GM12891 (cell line): ENCODE measurements at regions not wholly inside any gene's neighbourhood (a gene's known extent, or its start where the extent isn't known, plus 50 kb on each side); places are given as distances from the start of the nearest gene placed in this dataset.

Experiments used
- POLR2A ChIP-seq: IDR thresholded peaks from 2 replicates; pipeline ENCODE4 v1.6.1; 2011; ENCODE audit warnings: low read depth, low read length, control low read depth
- POLR2AphosphoS5 ChIP-seq: IDR thresholded peaks from 2 replicates; pipeline ENCODE4 v1.6.1; 2011; ENCODE audit warnings: low read depth, low read length, control low read depth
- POU2F2 ChIP-seq: IDR thresholded peaks from 2 replicates; pipeline ENCODE4 v1.6.1; 2011; ENCODE audit warnings: low read depth, mild to moderate bottlenecking, control low read depth, low read length, moderate library complexity
- SPI1 ChIP-seq: IDR thresholded peaks from 2 replicates; pipeline ENCODE4 v1.6.1; 2011; ENCODE audit warnings: low read depth, low read length, control low read depth
- TAF1 ChIP-seq: IDR thresholded peaks from 2 replicates; pipeline ENCODE4 v1.6.1; 2011; ENCODE audit warnings: low read depth, low read length, control low read depth

DNA sequence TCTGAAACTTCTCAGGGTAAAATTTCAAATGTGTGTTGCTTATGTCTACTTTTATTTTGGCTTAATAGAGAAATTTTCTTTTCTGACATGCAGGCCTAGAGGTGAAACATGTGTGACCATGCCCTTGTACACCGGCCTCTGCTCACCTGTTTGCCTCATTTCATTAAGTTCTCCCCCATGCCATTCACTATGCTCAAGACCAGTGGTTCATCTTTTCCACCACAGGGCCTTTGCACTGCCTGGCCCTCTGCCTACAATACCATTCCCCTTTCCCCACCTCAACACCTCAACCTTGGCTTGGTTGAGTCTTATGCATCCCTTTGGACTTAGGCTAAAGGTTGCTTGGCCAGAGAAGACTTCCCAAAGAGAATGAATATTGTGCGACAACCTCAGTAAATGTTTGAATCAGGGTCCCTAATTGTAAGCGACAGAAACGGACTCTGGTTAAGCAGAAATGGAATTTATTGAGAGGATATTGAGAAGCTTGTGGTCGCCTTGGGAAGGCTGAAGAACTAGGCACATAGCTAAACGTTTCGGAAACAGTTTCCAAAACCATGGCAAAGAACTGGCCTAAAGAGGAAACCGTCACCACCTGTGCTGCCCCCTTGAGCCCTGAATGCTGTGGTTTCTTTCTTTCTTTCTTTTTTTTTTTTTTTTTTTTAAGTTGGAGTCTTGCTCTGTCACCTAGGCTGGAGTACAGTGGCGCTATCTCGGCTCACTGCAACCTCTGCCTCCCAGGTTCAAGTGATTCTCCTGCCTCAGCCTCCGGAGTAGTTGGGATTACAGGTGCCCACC lies 152.2 kb downstream of the SOX4 start:
- no peak for TF ChIP-seq POLR2A
- TF ChIP-seq POLR2AphosphoS5, result no peak
- TF ChIP-seq TAF1, result no peak
- TF ChIP-seq POU2F2, result no peak
- TF ChIP-seq SPI1, result no peak
